Caco-2 (cell line): ENCODE measurements at regions not wholly inside any gene's neighbourhood (a gene's known extent, or its start where the extent isn't known, plus 50 kb on each side); places are given as distances from the start of the nearest gene placed in this dataset.

Experiments
- BruUV-seq: library from RNA; stranded (reverse); fragments of 400-500 nt; replicated peaks from 2 replicates; lab custom pipeline; 2021; lab: Mats Ljungman, UMichigan
- CTCF ChIA-PET: fragments of 300-600 bp; sonication (Branson Sonifier 250); formaldehyde crosslinking; loops from one replicate; lab custom pipeline; 2022; ENCODE audit warnings: antibody characterized with exemption; lab: Charles Lee
- POLR2A ChIA-PET: fragments of 300-600 bp; sonication (Branson Sonifier 250); formaldehyde crosslinking; loops from one replicate; lab custom pipeline; 2022; ENCODE audit warnings: antibody characterized with exemption; lab: Charles Lee
- DNase-seq, 2 experiments: peaks; one replicate each; pipeline versions ENCODE4 v3.0.0 to v3.0.0-alpha.2; 2020 to 2022
- H3K27me3 ChIP-seq: replicated peaks from 2 replicates; pipeline ENCODE4 v1.6.0; 2011; ENCODE audit warnings: low read length; ENCODE audit not compliant: control insufficient read depth, insufficient read depth
- H3K36me3 ChIP-seq: 2 replicates; pipeline ENCODE4 v1.5.1; 2011; ENCODE audit warnings: low read length; ENCODE audit not compliant: control insufficient read depth, insufficient read depth
- H3K4me1 ChIP-seq: fragments of 250-450 bp; sonication (Bioruptor Pico); 2 replicates; pipeline ENCODE4 v1.5.1; 2020; ENCODE audit warnings: mild to moderate bottlenecking
- H3K4me3 ChIP-seq: 2 replicates; pipeline ENCODE4 v1.5.1; 2011; ENCODE audit warnings: low read depth, mild to moderate bottlenecking, control low read depth, low read length
- H3K9me3 ChIP-seq: fragments of 250-450 bp; sonication (Bioruptor Pico); 2 replicates; pipeline ENCODE4 v1.5.1; 2020; ENCODE audit warnings: mild to moderate bottlenecking, moderate library complexity
- H3K27ac Mint-ChIP-seq: one replicate; pipeline ENCODE4 v1.8.0; 2022; ENCODE audit warnings: mixed read lengths; ENCODE audit not compliant: unreplicated experiment
- H3K27me3 Mint-ChIP-seq: one replicate; pipeline ENCODE4 v1.8.0; 2022; ENCODE audit warnings: mixed read lengths; ENCODE audit not compliant: insufficient read depth, unreplicated experiment
- H3K36me3 Mint-ChIP-seq: one replicate; pipeline ENCODE4 v1.8.0; 2022; ENCODE audit warnings: mild to moderate bottlenecking, mixed read lengths; ENCODE audit not compliant: insufficient read depth, unreplicated experiment
- H3K4me1 Mint-ChIP-seq: one replicate; pipeline ENCODE4 v1.8.0; 2022; ENCODE audit warnings: low read depth, mixed read lengths; ENCODE audit not compliant: unreplicated experiment
- H3K4me3 Mint-ChIP-seq: one replicate; pipeline ENCODE4 v1.8.0; 2022; ENCODE audit warnings: mild to moderate bottlenecking, moderate library complexity, mixed read lengths; ENCODE audit not compliant: unreplicated experiment
- H3K9me3 Mint-ChIP-seq: one replicate; pipeline ENCODE4 v1.8.0; 2022; ENCODE audit warnings: mixed read lengths; ENCODE audit not compliant: unreplicated experiment
- intact Hi-C: fragments of 100-400 bp; cut with micrococcal nuclease; formaldehyde crosslinking; loops from one replicate; pipeline ENCODE4 v1.10.0; 2022; ENCODE audit not compliant: unreplicated experiment
- TF ChIP-seq, protein P1 (sequence below), 2 experiments: fragments of 200-600 bp in 1 of 2; IDR thresholded peaks; 1 replicate in 1 of 2; 2 replicates in 1 of 2; pipeline versions ENCODE4 v1.5.1 to v1.8.0; 2011 to 2022; ENCODE audit warnings: antibody characterized with exemption in 1 of 2, control low read depth in 1 of 2, inconsistent platforms in 1 of 2, low read depth in 1 of 2, low read length in 1 of 2, mild to moderate bottlenecking in 1 of 2, moderate library complexity in 1 of 2; ENCODE audit not compliant: insufficient read depth in 1 of 2, severe bottlenecking in 1 of 2, unreplicated experiment in 1 of 2

GRCh38 chr18:71597219-71597618 lies 946.9 kb downstream of the CBLN2 start:
- Mint-ChIP-seq H3K4me3 (no peak overlapping the region), H3K27ac (no peak overlapping the region), H3K4me1 (no peaks in the 10 kb centered on the region), H3K36me3 (no peaks in the 10 kb centered on the region), H3K9me3 (no peaks in the 10 kb centered on the region), H3K27me3 (no peaks in the 10 kb centered on the region)
- no peaks in the 10 kb centered on the region for H3K36me3 ChIP-seq
- H3K4me1 ChIP-seq, result no peaks in the 10 kb centered on the region
- H3K27me3 ChIP-seq, result no peaks in the 10 kb centered on the region
- CTCF ChIA-PET, result no interaction called here
- DNase-seq, result no peak
- intact Hi-C loops, result no loop called here
- TF ChIP-seq, protein P1, sequence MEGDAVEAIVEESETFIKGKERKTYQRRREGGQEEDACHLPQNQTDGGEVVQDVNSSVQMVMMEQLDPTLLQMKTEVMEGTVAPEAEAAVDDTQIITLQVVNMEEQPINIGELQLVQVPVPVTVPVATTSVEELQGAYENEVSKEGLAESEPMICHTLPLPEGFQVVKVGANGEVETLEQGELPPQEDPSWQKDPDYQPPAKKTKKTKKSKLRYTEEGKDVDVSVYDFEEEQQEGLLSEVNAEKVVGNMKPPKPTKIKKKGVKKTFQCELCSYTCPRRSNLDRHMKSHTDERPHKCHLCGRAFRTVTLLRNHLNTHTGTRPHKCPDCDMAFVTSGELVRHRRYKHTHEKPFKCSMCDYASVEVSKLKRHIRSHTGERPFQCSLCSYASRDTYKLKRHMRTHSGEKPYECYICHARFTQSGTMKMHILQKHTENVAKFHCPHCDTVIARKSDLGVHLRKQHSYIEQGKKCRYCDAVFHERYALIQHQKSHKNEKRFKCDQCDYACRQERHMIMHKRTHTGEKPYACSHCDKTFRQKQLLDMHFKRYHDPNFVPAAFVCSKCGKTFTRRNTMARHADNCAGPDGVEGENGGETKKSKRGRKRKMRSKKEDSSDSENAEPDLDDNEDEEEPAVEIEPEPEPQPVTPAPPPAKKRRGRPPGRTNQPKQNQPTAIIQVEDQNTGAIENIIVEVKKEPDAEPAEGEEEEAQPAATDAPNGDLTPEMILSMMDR (IDR thresholded peaks at IDR 0.05; ENCODE audit: insufficient read depth in 1 of 2, low read depth in 1 of 2, low read length in 1 of 2, severe bottlenecking in 1 of 2, unreplicated experiment in 1 of 2), result no peak
- H3K4me3 ChIP-seq, result no peak overlapping the region
- no peaks in the 10 kb centered on the region for H3K9me3 ChIP-seq
- POLR2A ChIA-PET, result no interaction called here
- no TSS peak for BruUV-seq

DNA sequence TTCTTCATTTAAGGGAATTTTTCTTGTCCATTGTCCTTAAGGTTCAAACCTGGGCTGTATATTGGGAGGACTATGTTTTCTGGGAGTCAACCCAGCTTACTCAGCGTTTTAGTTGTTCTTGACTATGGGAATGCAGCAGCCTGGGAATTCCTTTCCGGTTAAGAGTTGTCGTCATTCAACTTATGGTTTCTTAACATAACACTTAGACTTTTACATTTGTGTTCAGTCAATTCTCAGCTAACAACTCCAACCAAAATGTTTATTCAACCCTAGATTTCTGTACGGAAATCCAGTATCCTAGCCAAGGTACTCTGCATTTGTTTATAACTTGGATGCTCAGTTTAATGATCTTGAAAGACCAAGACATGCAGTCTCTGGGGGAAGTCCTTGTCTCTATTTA lies 960.9 kb downstream of the CBLN2 start:
- CTCF ChIA-PET, result no interaction called here
- H3K4me3 ChIP-seq, result no peak overlapping the region
- H3K36me3 Mint-ChIP-seq, result no peaks in the 10 kb centered on the region

GRCh38 chr18:71554686-71555085 lies 989.5 kb downstream of the CBLN2 start:
- H3K9me3 ChIP-seq, result no peaks in the 10 kb centered on the region
- Mint-ChIP-seq H3K27me3 (no peaks in the 10 kb centered on the region), H3K4me1 (no peaks in the 10 kb centered on the region), H3K9me3 (no peaks in the 10 kb centered on the region), H3K27ac (no peak overlapping the region), H3K36me3 (no peaks in the 10 kb centered on the region), H3K4me3 (no peak overlapping the region)
- CTCF ChIA-PET, result no interaction called here
- H3K4me1 ChIP-seq, result no peaks in the 10 kb centered on the region
- POLR2A ChIA-PET, result no interaction called here
- H3K27me3 ChIP-seq, result no peaks in the 10 kb centered on the region
- TF ChIP-seq, protein P1 (IDR thresholded peaks at IDR 0.05; ENCODE audit: insufficient read depth in 1 of 2, low read depth in 1 of 2, low read length in 1 of 2, severe bottlenecking in 1 of 2, unreplicated experiment in 1 of 2), result no peak
- H3K4me3 ChIP-seq, result no peak overlapping the region
- DNase-seq, result no peak
- H3K36me3 ChIP-seq, result no peaks in the 10 kb centered on the region
- intact Hi-C loops, result no loop called here
- no TSS peak for BruUV-seq

More for the DNA sequence above, 960.9 kb downstream of the CBLN2 start:
- POLR2A ChIA-PET, result no interaction called here
- Histone ChIP-seq H3K36me3 (no peaks in the 10 kb centered on the region), H3K9me3 (no peaks in the 10 kb centered on the region), H3K4me1 (no peaks in the 10 kb centered on the region), H3K27me3 (no peaks in the 10 kb centered on the region)
- Mint-ChIP-seq H3K27ac (no peak overlapping the region), H3K4me1 (no peaks in the 10 kb centered on the region), H3K4me3 (no peak overlapping the region), H3K27me3 (no peaks in the 10 kb centered on the region), H3K9me3 (no peaks in the 10 kb centered on the region)
- no peak for DNase-seq
- TF ChIP-seq, protein P1 (IDR thresholded peaks at IDR 0.05; ENCODE audit: insufficient read depth in 1 of 2, low read depth in 1 of 2, low read length in 1 of 2, severe bottlenecking in 1 of 2, unreplicated experiment in 1 of 2), result no peak
- BruUV-seq, result no TSS peak
- intact Hi-C loops, result no loop called here
